ENCODE measurements at regions not wholly inside any gene's neighbourhood (a gene's known extent, or its start where the extent isn't known, plus 50 kb on each side); places are given as distances from the start of the nearest gene placed in this dataset.

GRCh38 chr9:22265534-22265933 lies 181.1 kb upstream of the DMRTA1 start:
- TF ChIP-seq CTCF (conservative IDR thresholded peaks at IDR 0.05 in 1 of 2, IDR thresholded peaks at IDR 0.05 in 1 of 2; ENCODE audit: low read depth in 1 of 2, low read length in 2 of 2) (no peak), EZH2 (IDR thresholded peaks at IDR 0.05; ENCODE audit: low read length, missing control alignments) (no peak)

Measured in fibroblast of lung (primary cell).